Testis (tissue), 2 donors: ENCODE measurements at regions not wholly inside any gene's neighbourhood (a gene's known extent, or its start where the extent isn't known, plus 50 kb on each side); places are given as distances from the start of the nearest gene placed in this dataset.

Experiments
- DNase-seq: peaks from one replicate; pipeline ENCODE4 v3.0.0-alpha.2; 2019
- H3K27ac ChIP-seq, 2 donors: fragments of 200-600 bp; sonication (generic); one replicate each; pipeline ENCODE4 v1.5.1; 2019
- H3K27me3 ChIP-seq: fragments of 200-600 bp; sonication (generic); one replicate; pipeline ENCODE4 v1.5.1; 2019
- H3K36me3 ChIP-seq: fragments of 200-600 bp; sonication (generic); one replicate; pipeline ENCODE4 v1.5.1; 2017; ENCODE audit warnings: low read depth; ENCODE audit errors: missing control alignments
- H3K4me1 ChIP-seq: fragments of 200-600 bp; sonication (generic); one replicate; pipeline ENCODE4 v1.5.1; 2019
- H3K4me3 ChIP-seq, 2 donors: fragments of 200-600 bp; sonication (generic); one replicate each; pipeline ENCODE4 v1.5.1; 2017 to 2019
- H3K9me3 ChIP-seq: fragments of 200-600 bp; sonication (generic); one replicate; pipeline ENCODE4 v1.5.1; 2017
- CTCF ChIP-seq, 3 experiments: fragments of 450-650 bp in 2 of 3; fragments of 200-600 bp in 1 of 3; sonication (generic) in 1 of 3; IDR thresholded peaks; one replicate each; pipeline ENCODE4 v1.5.1; 2016 to 2019; ENCODE audit warnings: antibody characterized with exemption in 3 of 3, mild to moderate bottlenecking in 2 of 3, moderate library complexity in 1 of 3
- POLR2A ChIP-seq: fragments of 450-650 bp; IDR thresholded peaks from one replicate; pipeline ENCODE4 v1.6.1; 2017; ENCODE audit warnings: antibody characterized with exemption, mild to moderate bottlenecking, moderate library complexity
- WGBS, 2 donors: methylation state at CpG; one replicate each; pipeline ENCODE4 v1.1.5; 2018; 5-methylcytosine and 5-hydroxymethylcytosine counted together
- intact Hi-C: fragments of 100-400 bp; cut with DNase I; formaldehyde crosslinking; loops from one replicate; pipeline ENCODE4 v1.15.1; 2023; ENCODE audit warnings: low total_unique reads

GRCh38 chr14:101505236-101505970 is 55.9 kb upstream of the DIO3 start:
- DNase-seq = no peak
- peaks cover 7% of the 10 kb centered on the region for H3K4me1 ChIP-seq
- H3K4me3 ChIP-seq = no peak overlapping the region
- no peaks in the 10 kb centered on the region for H3K27me3 ChIP-seq
- TF ChIP-seq POLR2A (no peak), CTCF (IDR thresholded peaks at IDR 0.05) (no peak)
- peak overlapping the region in 1 of 2 donors; percentile 46 for H3K27ac ChIP-seq
- H3K9me3 ChIP-seq = no peaks in the 10 kb centered on the region
- H3K36me3 ChIP-seq = no peaks in the 10 kb centered on the region
- 77 to 97% methylated on average over 6 to 20 of the region's 20 CpGs for WGBS, 2 donors
- intact Hi-C loops = no loop called here

- peaks cover 7% of the 10 kb centered on the region for H3K4me1 ChIP-seq
- H3K27me3 ChIP-seq = no peaks in the 10 kb centered on the region
- H3K9me3 ChIP-seq = no peaks in the 10 kb centered on the region
- DNase-seq = no peak
- no peak overlapping the region for H3K4me3 ChIP-seq
- peak overlapping the region in 1 of 2 donors; percentile 50 for H3K27ac ChIP-seq
- intact Hi-C loops = no loop called here
- TF ChIP-seq CTCF (IDR thresholded peaks at IDR 0.05) (no peak), POLR2A (no peak)
- WGBS, 2 donors = 56 to 73% methylated on average over 3 to 12 of the region's 13 CpGs
- H3K36me3 ChIP-seq = no peaks in the 10 kb centered on the region
These were observed 54.9 kb upstream of the DIO3 start for GRCh38 chr14:101506211-101506925.

- H3K4me1 ChIP-seq = peaks cover 7% of the 10 kb centered on the region
- 56 to 69% methylated on average over 22 to 27 of the region's 27 CpGs for WGBS, 2 donors
- DNase-seq = peak; percentile 34
- H3K27ac ChIP-seq = peak overlapping the region in 1 of 2 donors; percentile 50
- TF ChIP-seq POLR2A (no peak), CTCF (IDR thresholded peaks at IDR 0.05) (no peak)
- no peak overlapping the region for H3K4me3 ChIP-seq
- no peaks in the 10 kb centered on the region for H3K36me3 ChIP-seq
- no peaks in the 10 kb centered on the region for H3K27me3 ChIP-seq
- intact Hi-C loops = no loop called here
- no peaks in the 10 kb centered on the region for H3K9me3 ChIP-seq
These were observed 54.1 kb upstream of the DIO3 start for GRCh38 chr14:101506926-101507835.

GRCh38 chr14:101507836-101508150 is 53.5 kb upstream of the DIO3 start:
- TF ChIP-seq CTCF (IDR thresholded peaks at IDR 0.05) = no peak
- TF ChIP-seq POLR2A = no peak
- WGBS, 2 donors = 88 to 92% methylated on average over 4 of the region's 4 CpGs
- Histone ChIP-seq H3K27me3 (no peaks in the 10 kb centered on the region), H3K36me3 (no peaks in the 10 kb centered on the region), H3K27ac (no peak overlapping the region), H3K4me1 (peaks cover 7% of the 10 kb centered on the region), H3K4me3 (no peak overlapping the region), H3K9me3 (no peaks in the 10 kb centered on the region)
- intact Hi-C loops = no loop called here
- DNase-seq = no peak
